ENCODE measurements at regions not wholly inside any gene's neighbourhood (a gene's known extent, or its start where the extent isn't known, plus 50 kb on each side); places are given as distances from the start of the nearest gene placed in this dataset.

- no peaks in the 10 kb centered on the region for H3K9me2 ChIP-seq (ENCODE audit: insufficient read depth, low read length)
- no peak overlapping the region for H3K27ac ChIP-seq (ENCODE audit: low read length)
- no peak overlapping the region for H2AFZ ChIP-seq (ENCODE audit: low read depth, low read length)
- H3K27me3 ChIP-seq (ENCODE audit: insufficient read depth, low read depth, low read length): no peaks in the 10 kb centered on the region
- no peak overlapping the region for H3K9ac ChIP-seq (ENCODE audit: low read length)
- no peaks in the 10 kb centered on the region for H3F3A ChIP-seq (ENCODE audit: insufficient read depth, low read length, poor library complexity, severe bottlenecking)
- no peak overlapping the region for H3K4me3 ChIP-seq (ENCODE audit: low read length)
- H3K4me2 ChIP-seq (ENCODE audit: low read length): no peak overlapping the region
- no peaks in the 10 kb centered on the region for H3K9me3 ChIP-seq (ENCODE audit: low read length)
- no peaks in the 10 kb centered on the region for H3K79me2 ChIP-seq (replicated peaks; ENCODE audit: insufficient read depth, low read length)
- TF ChIP-seq TAF1 (IDR thresholded peaks at IDR 0.05; ENCODE audit: low read depth): no peak
- no peak for TF ChIP-seq MXI1 (conservative IDR thresholded peaks at IDR 0.05; ENCODE audit: poor library complexity, severe bottlenecking)
- no peak for TF ChIP-seq REST (IDR thresholded peaks at IDR 0.05; ENCODE audit: borderline replicate concordance)
- no peak for TF ChIP-seq SMC3 (conservative IDR thresholded peaks at IDR 0.05; ENCODE audit: poor library complexity)
- no peaks in the 10 kb centered on the region for H4K20me1 ChIP-seq (ENCODE audit: insufficient read depth)
- no peaks in the 10 kb centered on the region for H3K36me3 ChIP-seq (ENCODE audit: insufficient read depth, low read length)
These were observed 471.6 kb downstream of the DTHD1 start for GRCh38 chr4:36753048-36753447.

- Histone ChIP-seq H3K4me3 (ENCODE audit: low read length) (no peak overlapping the region), H3K4me2 (ENCODE audit: low read length) (no peak overlapping the region), H3F3A (ENCODE audit: insufficient read depth, low read length, poor library complexity, severe bottlenecking) (no peaks in the 10 kb centered on the region), H2AFZ (ENCODE audit: low read depth, low read length) (no peak overlapping the region), H3K79me2 (replicated peaks; ENCODE audit: insufficient read depth, low read length) (no peaks in the 10 kb centered on the region), H3K36me3 (ENCODE audit: insufficient read depth, low read length) (no peaks in the 10 kb centered on the region), H4K20me1 (ENCODE audit: insufficient read depth) (no peaks in the 10 kb centered on the region), H3K27me3 (ENCODE audit: insufficient read depth, low read depth, low read length) (no peaks in the 10 kb centered on the region), H3K9me3 (ENCODE audit: low read length) (no peaks in the 10 kb centered on the region), H3K27ac (ENCODE audit: low read length) (no peak overlapping the region), H3K9ac (ENCODE audit: low read length) (no peak overlapping the region), H3K9me2 (ENCODE audit: insufficient read depth, low read length) (no peaks in the 10 kb centered on the region)
- no peak for TF ChIP-seq RAD21 (conservative IDR thresholded peaks at IDR 0.05)
- no peak for TF ChIP-seq EP300 (conservative IDR thresholded peaks at IDR 0.05; ENCODE audit: poor library complexity, severe bottlenecking)
- TF ChIP-seq CTCF (IDR thresholded peaks at IDR 0.05; ENCODE audit: poor library complexity, severe bottlenecking): no peak
- TF ChIP-seq REST (IDR thresholded peaks at IDR 0.05; ENCODE audit: borderline replicate concordance): no peak
These were observed 476.3 kb downstream of the DTHD1 start for GRCh38 chr4:36757580-36758311.

All from neural cell (in vitro differentiated cells).